ENCODE measurements at regions not wholly inside any gene's neighbourhood (a gene's known extent, or its start where the extent isn't known, plus 50 kb on each side); places are given as distances from the start of the nearest gene placed in this dataset.

- TF ChIP-seq CHD4 (IDR thresholded peaks at IDR 0.05; ENCODE audit: insufficient read depth, insufficient replicate concordance, low read depth, low read length, poor library complexity, severe bottlenecking) (no peak), E2F3 (CRISPR knock-in tag; IDR thresholded peaks at IDR 0.05) (no peak), ARID3B (CRISPR knock-in tag; IDR thresholded peaks at IDR 0.05; ENCODE audit: borderline replicate concordance) (no peak), DDX20 (tag; IDR thresholded peaks at IDR 0.05; ENCODE audit: low read depth) (no peak), NFIX (CRISPR knock-in tag; IDR thresholded peaks at IDR 0.05; ENCODE audit: low read depth) (no peak), MAFK (IDR thresholded peaks at IDR 0.05; ENCODE audit: low read length) (no peak), ZBTB9 (CRISPR knock-in tag; IDR thresholded peaks at IDR 0.05) (no peak), KLF6 (CRISPR knock-in tag; IDR thresholded peaks at IDR 0.05; ENCODE audit: borderline replicate concordance) (no peak), U2AF1 (optimal IDR thresholded peaks at IDR 0.05; ENCODE audit: low read depth, low read length) (no peak), TOE1 (IDR thresholded peaks at IDR 0.05; ENCODE audit: borderline replicate concordance) (0 out of 2 replicates have a peak, but pooled peaks have one; percentile 33), TOE1 (CRISPR knock-in tag; IDR thresholded peaks at IDR 0.05; ENCODE audit: borderline replicate concordance, low read depth) (no peak), ZC3H11A (IDR thresholded peaks at IDR 0.05; ENCODE audit: low read depth, low read length) (no peak), REST (IDR thresholded peaks at IDR 0.05; ENCODE audit: borderline replicate concordance) (peak; percentile 71), REST (CRISPR knock-in tag; IDR thresholded peaks at IDR 0.05; ENCODE audit: low read depth) (no peak), CREB3L1 (IDR thresholded peaks at IDR 0.05; ENCODE audit: borderline replicate concordance, low read depth) (no peak)
These were observed 193.5 kb upstream of the FMN2 start (continued) for GRCh38 chr1:239898062-239898730.

All from K562 (cell line).